ENCODE measurements at regions not wholly inside any gene's neighbourhood (a gene's known extent, or its start where the extent isn't known, plus 50 kb on each side); places are given as distances from the start of the nearest gene placed in this dataset.

GRCh38 chr12:90621927-90622326 is 333.0 kb downstream of the CCER1 start:
- TF ChIP-seq CTCF (IDR thresholded peaks at IDR 0.05) (no peak), POLR2A (IDR thresholded peaks at IDR 0.05) (no peak), EP300 (IDR thresholded peaks at IDR 0.05; ENCODE audit: low read depth) (no peak), POLR2AphosphoS5 (IDR thresholded peaks at IDR 0.05) (no peak)
- in situ Hi-C loops (cut with MboI; ENCODE audit: low pct_ligation_motif_present in 1 of 4, low pct_unique_long_range_greater_than_20kb in 1 of 4, low sequenced_read_pairs in 3 of 4) (no loop called here), intact Hi-C loops (cut with DNase I; ENCODE audit: low total_unique reads) (no loop called here)
- H3K27ac ChIP-seq: no peak overlapping the region
- no peak for DNase-seq
- no peaks in the 10 kb centered on the region for H3K4me1 ChIP-seq
- H3K36me3 ChIP-seq: no peaks in the 10 kb centered on the region
- H3K4me3 ChIP-seq: no peak overlapping the region
- WGBS, 2 donors (ENCODE audit: low coverage in 1 of 2): 70 to 77% methylated on average over 2 of the region's 2 CpGs
- no peaks in the 10 kb centered on the region for H3K27me3 ChIP-seq
- no peaks in the 10 kb centered on the region for H3K9me3 ChIP-seq

GRCh38 chr12:90619943-90620342 is 335.0 kb downstream of the CCER1 start:
- WGBS, 2 donors (ENCODE audit: low coverage in 1 of 2): 57 to 68% methylated on average over 2 of the region's 2 CpGs
- intact Hi-C loops (cut with DNase I; ENCODE audit: low total_unique reads) (no loop called here), in situ Hi-C loops (cut with MboI; ENCODE audit: low pct_ligation_motif_present in 1 of 4, low pct_unique_long_range_greater_than_20kb in 1 of 4, low sequenced_read_pairs in 3 of 4) (no loop called here)

GRCh38 chr12:90618586-90618985 is 336.4 kb downstream of the CCER1 start:
- no peak for TF ChIP-seq EP300 (IDR thresholded peaks at IDR 0.05; ENCODE audit: low read depth)
- TF ChIP-seq CTCF (IDR thresholded peaks at IDR 0.05): no peak
- no peak for TF ChIP-seq POLR2A (IDR thresholded peaks at IDR 0.05)
- TF ChIP-seq POLR2AphosphoS5 (IDR thresholded peaks at IDR 0.05): no peak
- no peaks in the 10 kb centered on the region for H3K4me1 ChIP-seq
- H3K36me3 ChIP-seq: no peaks in the 10 kb centered on the region
- intact Hi-C loops (cut with DNase I; ENCODE audit: low total_unique reads): no loop called here
- no peak overlapping the region for H3K4me3 ChIP-seq
- no peak for DNase-seq
- no peaks in the 10 kb centered on the region for H3K9me3 ChIP-seq
- no peak overlapping the region for H3K27ac ChIP-seq
- no peaks in the 10 kb centered on the region for H3K27me3 ChIP-seq
- in situ Hi-C loops (cut with MboI; ENCODE audit: low pct_ligation_motif_present in 1 of 4, low pct_unique_long_range_greater_than_20kb in 1 of 4, low sequenced_read_pairs in 3 of 4): no loop called here

More at GRCh38 chr12:90619943-90620342, 335.0 kb downstream of the CCER1 start:
- TF ChIP-seq EP300 (IDR thresholded peaks at IDR 0.05; ENCODE audit: low read depth) (no peak), POLR2AphosphoS5 (IDR thresholded peaks at IDR 0.05) (no peak), POLR2A (IDR thresholded peaks at IDR 0.05) (no peak), CTCF (IDR thresholded peaks at IDR 0.05) (no peak)
- H3K9me3 ChIP-seq: no peaks in the 10 kb centered on the region
- no peaks in the 10 kb centered on the region for H3K4me1 ChIP-seq
- H3K36me3 ChIP-seq: no peaks in the 10 kb centered on the region
- no peak for DNase-seq
- no peak overlapping the region for H3K27ac ChIP-seq
- H3K27me3 ChIP-seq: no peaks in the 10 kb centered on the region
- H3K4me3 ChIP-seq: no peak overlapping the region

- Histone ChIP-seq H3K27ac (no peak overlapping the region), H3K27me3 (no peaks in the 10 kb centered on the region), H3K4me1 (no peaks in the 10 kb centered on the region), H3K9me3 (no peaks in the 10 kb centered on the region), H3K36me3 (no peaks in the 10 kb centered on the region), H3K4me3 (no peak overlapping the region)
- in situ Hi-C loops (cut with MboI; ENCODE audit: low pct_ligation_motif_present in 1 of 4, low pct_unique_long_range_greater_than_20kb in 1 of 4, low sequenced_read_pairs in 3 of 4) (no loop called here), intact Hi-C loops (cut with DNase I; ENCODE audit: low total_unique reads) (no loop called here)
- DNase-seq: no peak
- no peak for TF ChIP-seq EP300 (IDR thresholded peaks at IDR 0.05; ENCODE audit: low read depth)
- TF ChIP-seq POLR2A (IDR thresholded peaks at IDR 0.05): no peak
- TF ChIP-seq POLR2AphosphoS5 (IDR thresholded peaks at IDR 0.05): no peak
- no peak for TF ChIP-seq CTCF (IDR thresholded peaks at IDR 0.05)
These were observed 343.1 kb downstream of the CCER1 start for GRCh38 chr12:90611891-90612290.

Data from transverse colon (tissue), 4 donors.